ENCODE measurements at regions not wholly inside any gene's neighbourhood (a gene's known extent, or its start where the extent isn't known, plus 50 kb on each side); places are given as distances from the start of the nearest gene placed in this dataset.

- no peak overlapping the region for H3K27ac Mint-ChIP-seq (ENCODE audit: unreplicated experiment)
- ChIA-PET CTCF (no interaction called here), POLR2A (no interaction called here)
- Histone ChIP-seq H3K9me3 (no peaks in the 10 kb centered on the region), H3K4me1 (peaks cover 11% of the 10 kb centered on the region), H3K4me3 (ENCODE audit: low read depth, low read length) (no peak overlapping the region), H3K36me3 (ENCODE audit: control insufficient read depth, insufficient read depth, low read length) (no peaks in the 10 kb centered on the region), H3K27me3 (replicated peaks; ENCODE audit: control insufficient read depth, insufficient read depth, low read length) (no peaks in the 10 kb centered on the region)
- no peak overlapping the region for H3K4me3 Mint-ChIP-seq (ENCODE audit: unreplicated experiment)
- H3K27me3 Mint-ChIP-seq (ENCODE audit: insufficient read depth, unreplicated experiment) = no peaks in the 10 kb centered on the region
- peaks cover 13% of the 10 kb centered on the region for H3K4me1 Mint-ChIP-seq (ENCODE audit: low read depth, unreplicated experiment)
- no peak for TF ChIP-seq CTCF (IDR thresholded peaks at IDR 0.05; ENCODE audit: insufficient read depth in 1 of 2, low read depth in 1 of 2, low read length in 1 of 2, severe bottlenecking in 1 of 2, unreplicated experiment in 1 of 2)
- intact Hi-C loops (cut with micrococcal nuclease; ENCODE audit: unreplicated experiment) = no loop called here
- BruUV-seq (replicated peaks) = no TSS peak
- H3K36me3 Mint-ChIP-seq (ENCODE audit: insufficient read depth, unreplicated experiment) = no peaks in the 10 kb centered on the region
- DNase-seq = no peak
- H3K9me3 Mint-ChIP-seq (ENCODE audit: unreplicated experiment) = peaks cover 20% of the 10 kb centered on the region
Observed at GRCh38 chr4:12244973-12245372, 816.3 kb upstream of the HS3ST1 start.

DNA sequence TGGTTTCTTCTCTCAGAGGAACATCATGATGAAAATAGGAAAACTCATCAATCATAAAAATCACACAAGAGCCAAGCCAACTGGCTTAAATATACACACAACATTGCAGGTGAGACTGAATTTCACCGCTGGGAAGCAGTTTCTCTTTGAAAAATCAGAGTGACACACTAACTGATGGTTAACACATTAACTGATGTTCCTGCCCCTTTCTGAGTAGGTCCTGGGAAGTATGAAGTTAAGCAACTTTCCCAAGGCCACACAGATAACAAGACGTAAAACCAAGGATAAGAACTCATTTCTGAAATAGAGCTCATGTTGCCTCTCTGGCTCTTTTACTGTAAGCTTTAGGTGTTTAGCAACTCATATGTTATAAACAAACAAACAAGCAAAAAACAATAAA lies 813.7 kb upstream of the HS3ST1 start:
- ChIA-PET POLR2A (no interaction called here), CTCF (no interaction called here)

GRCh38 chr4:12239897-12240636 lies 811.4 kb upstream of the HS3ST1 start:
- peaks cover 11% of the 10 kb centered on the region for H3K4me1 ChIP-seq
- CTCF ChIA-PET = no interaction called here
- POLR2A ChIA-PET = no interaction called here
- intact Hi-C loops (cut with micrococcal nuclease; ENCODE audit: unreplicated experiment) = no loop called here
- Mint-ChIP-seq H3K4me1 (ENCODE audit: low read depth, unreplicated experiment) (peaks cover 13% of the 10 kb centered on the region), H3K4me3 (ENCODE audit: unreplicated experiment) (no peak overlapping the region), H3K27me3 (ENCODE audit: insufficient read depth, unreplicated experiment) (no peaks in the 10 kb centered on the region), H3K9me3 (ENCODE audit: unreplicated experiment) (peaks cover 9% of the 10 kb centered on the region), H3K36me3 (ENCODE audit: insufficient read depth, unreplicated experiment) (no peaks in the 10 kb centered on the region), H3K27ac (ENCODE audit: unreplicated experiment) (no peak overlapping the region)
- no peak overlapping the region for H3K4me3 ChIP-seq (ENCODE audit: low read depth, low read length)
- no peaks in the 10 kb centered on the region for H3K27me3 ChIP-seq (replicated peaks; ENCODE audit: control insufficient read depth, insufficient read depth, low read length)
- no TSS peak for BruUV-seq (replicated peaks)
- H3K36me3 ChIP-seq (ENCODE audit: control insufficient read depth, insufficient read depth, low read length) = no peaks in the 10 kb centered on the region
- no peaks in the 10 kb centered on the region for H3K9me3 ChIP-seq
- no peak for DNase-seq
- TF ChIP-seq CTCF (IDR thresholded peaks at IDR 0.05; ENCODE audit: insufficient read depth in 1 of 2, low read depth in 1 of 2, low read length in 1 of 2, severe bottlenecking in 1 of 2, unreplicated experiment in 1 of 2) = no peak

More for the DNA sequence above, 813.7 kb upstream of the HS3ST1 start:
- no peak for TF ChIP-seq CTCF (IDR thresholded peaks at IDR 0.05; ENCODE audit: insufficient read depth in 1 of 2, low read depth in 1 of 2, low read length in 1 of 2, severe bottlenecking in 1 of 2, unreplicated experiment in 1 of 2)
- no peak for DNase-seq
- Mint-ChIP-seq H3K27ac (ENCODE audit: unreplicated experiment) (no peak overlapping the region), H3K36me3 (ENCODE audit: insufficient read depth, unreplicated experiment) (no peaks in the 10 kb centered on the region), H3K9me3 (ENCODE audit: unreplicated experiment) (peaks cover 20% of the 10 kb centered on the region), H3K27me3 (ENCODE audit: insufficient read depth, unreplicated experiment) (no peaks in the 10 kb centered on the region), H3K4me3 (ENCODE audit: unreplicated experiment) (peak overlapping the region; percentile 65), H3K4me1 (ENCODE audit: low read depth, unreplicated experiment) (peaks cover 13% of the 10 kb centered on the region)
- no peaks in the 10 kb centered on the region for H3K36me3 ChIP-seq (ENCODE audit: control insufficient read depth, insufficient read depth, low read length)
- H3K4me3 ChIP-seq (ENCODE audit: low read depth, low read length) = no peak overlapping the region
- H3K9me3 ChIP-seq = no peaks in the 10 kb centered on the region
- H3K4me1 ChIP-seq = peaks cover 11% of the 10 kb centered on the region
- intact Hi-C loops (cut with micrococcal nuclease; ENCODE audit: unreplicated experiment) = no loop called here
- no TSS peak for BruUV-seq (replicated peaks)
- no peaks in the 10 kb centered on the region for H3K27me3 ChIP-seq (replicated peaks; ENCODE audit: control insufficient read depth, insufficient read depth, low read length)

All from Caco-2 (cell line).